ENCODE measurements at regions not wholly inside any gene's neighbourhood (a gene's known extent, or its start where the extent isn't known, plus 50 kb on each side); places are given as distances from the start of the nearest gene placed in this dataset.

DNA sequence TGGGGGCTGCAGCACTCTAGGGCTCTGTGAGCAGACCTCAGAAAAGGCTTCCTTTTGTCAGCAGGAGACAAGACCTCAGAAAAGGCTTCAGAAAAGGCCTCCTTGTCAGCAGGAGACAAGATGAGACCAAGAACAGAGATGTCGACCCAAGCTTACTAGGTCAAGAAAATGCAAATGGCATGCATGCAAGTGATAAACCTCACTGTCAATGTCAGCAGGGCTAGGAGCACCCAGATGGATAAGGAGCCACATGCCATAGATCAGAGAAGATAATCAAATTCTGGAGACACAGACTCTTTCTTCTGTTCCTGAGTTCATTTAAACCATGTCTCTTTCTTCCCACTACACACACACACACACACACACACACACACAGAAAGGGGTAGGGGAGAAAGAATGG, 285.9 kb downstream of the CHRM3 start:
- no peak for ATAC-seq
- no peak for DNase-seq (ENCODE audit: low spot score)
- H4K20me1 ChIP-seq (replicated peaks; ENCODE audit: insufficient read depth): no peaks in the 10 kb centered on the region
- no peaks in the 10 kb centered on the region for H3F3A ChIP-seq (replicated peaks; ENCODE audit: low read depth)
- Mint-ChIP-seq H3K36me3 (ENCODE audit: low read depth) (no peaks in the 10 kb centered on the region), H3K9me3 (no peaks in the 10 kb centered on the region), H3K27me3 (ENCODE audit: insufficient read depth, low read depth, poor library complexity) (no peaks in the 10 kb centered on the region), H3K27ac (no peak overlapping the region; the same call in 1 of the 2 replicates), H3K4me3 (no peak overlapping the region), H3K4me1 (peaks cover 37% of the 10 kb centered on the region)
- no peaks in the 10 kb centered on the region for H3K27me3 ChIP-seq (ENCODE audit: insufficient read depth)
- no peaks in the 10 kb centered on the region for H3K36me3 ChIP-seq (ENCODE audit: insufficient read depth)
- no peaks in the 10 kb centered on the region for H3K9me2 ChIP-seq (ENCODE audit: insufficient read depth)
- no peak overlapping the region for H2AFZ ChIP-seq
- TF ChIP-seq ZNF331 (CRISPR knock-in tag; IDR thresholded peaks at IDR 0.05; ENCODE audit: low read depth): no peak
- no peak for TF ChIP-seq STAT1 (IDR thresholded peaks at IDR 0.05; ENCODE audit: unreplicated experiment)
- no peak for TF ChIP-seq EZH2phosphoT487 (IDR thresholded peaks at IDR 0.05; ENCODE audit: unreplicated experiment)
- TF ChIP-seq, protein P1, sequence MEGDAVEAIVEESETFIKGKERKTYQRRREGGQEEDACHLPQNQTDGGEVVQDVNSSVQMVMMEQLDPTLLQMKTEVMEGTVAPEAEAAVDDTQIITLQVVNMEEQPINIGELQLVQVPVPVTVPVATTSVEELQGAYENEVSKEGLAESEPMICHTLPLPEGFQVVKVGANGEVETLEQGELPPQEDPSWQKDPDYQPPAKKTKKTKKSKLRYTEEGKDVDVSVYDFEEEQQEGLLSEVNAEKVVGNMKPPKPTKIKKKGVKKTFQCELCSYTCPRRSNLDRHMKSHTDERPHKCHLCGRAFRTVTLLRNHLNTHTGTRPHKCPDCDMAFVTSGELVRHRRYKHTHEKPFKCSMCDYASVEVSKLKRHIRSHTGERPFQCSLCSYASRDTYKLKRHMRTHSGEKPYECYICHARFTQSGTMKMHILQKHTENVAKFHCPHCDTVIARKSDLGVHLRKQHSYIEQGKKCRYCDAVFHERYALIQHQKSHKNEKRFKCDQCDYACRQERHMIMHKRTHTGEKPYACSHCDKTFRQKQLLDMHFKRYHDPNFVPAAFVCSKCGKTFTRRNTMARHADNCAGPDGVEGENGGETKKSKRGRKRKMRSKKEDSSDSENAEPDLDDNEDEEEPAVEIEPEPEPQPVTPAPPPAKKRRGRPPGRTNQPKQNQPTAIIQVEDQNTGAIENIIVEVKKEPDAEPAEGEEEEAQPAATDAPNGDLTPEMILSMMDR (conservative IDR thresholded peaks at IDR 0.05; ENCODE audit: low read depth in 2 of 2): no peak
- no peak for TF ChIP-seq EZH2 (IDR thresholded peaks at IDR 0.05; ENCODE audit: low read depth, unreplicated experiment)
- no peak for TF ChIP-seq CREB1 (CRISPR knock-in tag; IDR thresholded peaks at IDR 0.05; ENCODE audit: low read depth)
- TF ChIP-seq, protein P2, sequence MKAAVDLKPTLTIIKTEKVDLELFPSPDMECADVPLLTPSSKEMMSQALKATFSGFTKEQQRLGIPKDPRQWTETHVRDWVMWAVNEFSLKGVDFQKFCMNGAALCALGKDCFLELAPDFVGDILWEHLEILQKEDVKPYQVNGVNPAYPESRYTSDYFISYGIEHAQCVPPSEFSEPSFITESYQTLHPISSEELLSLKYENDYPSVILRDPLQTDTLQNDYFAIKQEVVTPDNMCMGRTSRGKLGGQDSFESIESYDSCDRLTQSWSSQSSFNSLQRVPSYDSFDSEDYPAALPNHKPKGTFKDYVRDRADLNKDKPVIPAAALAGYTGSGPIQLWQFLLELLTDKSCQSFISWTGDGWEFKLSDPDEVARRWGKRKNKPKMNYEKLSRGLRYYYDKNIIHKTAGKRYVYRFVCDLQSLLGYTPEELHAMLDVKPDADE (IDR thresholded peaks at IDR 0.05): no peak
- TF ChIP-seq JUNB (IDR thresholded peaks at IDR 0.05; ENCODE audit: unreplicated experiment): no peak
- no peak for TF ChIP-seq ZNF114 (CRISPR knock-in tag; IDR thresholded peaks at IDR 0.05)
- TF ChIP-seq, protein P3, sequence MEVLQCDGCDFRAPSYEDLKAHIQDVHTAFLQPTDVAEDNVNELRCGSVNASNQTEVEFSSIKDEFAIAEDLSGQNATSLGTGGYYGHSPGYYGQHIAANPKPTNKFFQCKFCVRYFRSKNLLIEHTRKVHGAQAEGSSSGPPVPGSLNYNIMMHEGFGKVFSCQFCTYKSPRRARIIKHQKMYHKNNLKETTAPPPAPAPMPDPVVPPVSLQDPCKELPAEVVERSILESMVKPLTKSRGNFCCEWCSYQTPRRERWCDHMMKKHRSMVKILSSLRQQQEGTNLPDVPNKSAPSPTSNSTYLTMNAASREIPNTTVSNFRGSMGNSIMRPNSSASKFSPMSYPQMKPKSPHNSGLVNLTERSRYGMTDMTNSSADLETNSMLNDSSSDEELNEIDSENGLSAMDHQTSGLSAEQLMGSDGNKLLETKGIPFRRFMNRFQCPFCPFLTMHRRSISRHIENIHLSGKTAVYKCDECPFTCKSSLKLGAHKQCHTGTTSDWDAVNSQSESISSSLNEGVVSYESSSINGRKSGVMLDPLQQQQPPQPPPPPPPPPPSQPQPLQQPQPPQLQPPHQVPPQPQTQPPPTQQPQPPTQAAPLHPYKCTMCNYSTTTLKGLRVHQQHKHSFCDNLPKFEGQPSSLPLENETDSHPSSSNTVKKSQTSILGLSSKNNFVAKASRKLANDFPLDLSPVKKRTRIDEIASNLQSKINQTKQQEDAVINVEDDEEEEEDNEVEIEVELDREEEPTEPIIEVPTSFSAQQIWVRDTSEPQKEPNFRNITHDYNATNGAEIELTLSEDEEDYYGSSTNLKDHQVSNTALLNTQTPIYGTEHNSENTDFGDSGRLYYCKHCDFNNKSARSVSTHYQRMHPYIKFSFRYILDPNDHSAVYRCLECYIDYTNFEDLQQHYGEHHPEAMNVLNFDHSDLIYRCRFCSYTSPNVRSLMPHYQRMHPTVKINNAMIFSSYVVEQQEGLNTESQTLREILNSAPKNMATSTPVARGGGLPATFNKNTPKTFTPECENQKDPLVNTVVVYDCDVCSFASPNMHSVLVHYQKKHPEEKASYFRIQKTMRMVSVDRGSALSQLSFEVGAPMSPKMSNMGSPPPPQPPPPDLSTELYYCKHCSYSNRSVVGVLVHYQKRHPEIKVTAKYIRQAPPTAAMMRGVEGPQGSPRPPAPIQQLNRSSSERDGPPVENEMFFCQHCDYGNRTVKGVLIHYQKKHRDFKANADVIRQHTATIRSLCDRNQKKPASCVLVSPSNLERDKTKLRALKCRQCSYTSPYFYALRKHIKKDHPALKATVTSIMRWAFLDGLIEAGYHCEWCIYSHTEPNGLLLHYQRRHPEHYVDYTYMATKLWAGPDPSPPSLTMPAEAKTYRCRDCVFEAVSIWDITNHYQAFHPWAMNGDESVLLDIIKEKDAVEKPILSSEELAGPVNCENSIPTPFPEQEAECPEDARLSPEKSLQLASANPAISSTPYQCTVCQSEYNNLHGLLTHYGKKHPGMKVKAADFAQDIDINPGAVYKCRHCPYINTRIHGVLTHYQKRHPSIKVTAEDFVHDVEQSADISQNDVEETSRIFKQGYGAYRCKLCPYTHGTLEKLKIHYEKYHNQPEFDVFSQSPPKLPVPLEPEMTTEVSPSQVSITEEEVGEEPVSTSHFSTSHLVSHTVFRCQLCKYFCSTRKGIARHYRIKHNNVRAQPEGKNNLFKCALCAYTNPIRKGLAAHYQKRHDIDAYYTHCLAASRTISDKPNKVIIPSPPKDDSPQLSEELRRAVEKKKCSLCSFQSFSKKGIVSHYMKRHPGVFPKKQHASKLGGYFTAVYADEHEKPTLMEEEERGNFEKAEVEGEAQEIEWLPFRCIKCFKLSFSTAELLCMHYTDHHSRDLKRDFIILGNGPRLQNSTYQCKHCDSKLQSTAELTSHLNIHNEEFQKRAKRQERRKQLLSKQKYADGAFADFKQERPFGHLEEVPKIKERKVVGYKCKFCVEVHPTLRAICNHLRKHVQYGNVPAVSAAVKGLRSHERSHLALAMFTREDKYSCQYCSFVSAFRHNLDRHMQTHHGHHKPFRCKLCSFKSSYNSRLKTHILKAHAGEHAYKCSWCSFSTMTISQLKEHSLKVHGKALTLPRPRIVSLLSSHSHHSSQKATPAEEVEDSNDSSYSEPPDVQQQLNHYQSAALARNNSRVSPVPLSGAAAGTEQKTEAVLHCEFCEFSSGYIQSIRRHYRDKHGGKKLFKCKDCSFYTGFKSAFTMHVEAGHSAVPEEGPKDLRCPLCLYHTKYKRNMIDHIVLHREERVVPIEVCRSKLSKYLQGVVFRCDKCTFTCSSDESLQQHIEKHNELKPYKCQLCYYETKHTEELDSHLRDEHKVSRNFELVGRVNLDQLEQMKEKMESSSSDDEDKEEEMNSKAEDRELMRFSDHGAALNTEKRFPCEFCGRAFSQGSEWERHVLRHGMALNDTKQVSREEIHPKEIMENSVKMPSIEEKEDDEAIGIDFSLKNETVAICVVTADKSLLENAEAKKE (CRISPR knock-in tag; IDR thresholded peaks at IDR 0.05): no peak
- H3K4me1 ChIP-seq (ENCODE audit: insufficient read depth): peaks cover 36% of the 10 kb centered on the region
- H3K79me2 ChIP-seq (replicated peaks; ENCODE audit: insufficient read depth): no peaks in the 10 kb centered on the region
- no peak overlapping the region for H3K27ac ChIP-seq (ENCODE audit: low read depth)
- no peak overlapping the region for H3K4me2 ChIP-seq
- no peak overlapping the region for H3K4me3 ChIP-seq

All from GM23338 (cell line).